Fibroblast of pulmonary artery (primary cell): ENCODE measurements at regions not wholly inside any gene's neighbourhood (a gene's known extent, or its start where the extent isn't known, plus 50 kb on each side); places are given as distances from the start of the nearest gene placed in this dataset.
A peak's percentile ranks its signal among the peaks of the same experiment; 100 is the strongest.

Experiments
- DNase-seq: peaks from one replicate; pipeline ENCODE4 v3.0.0-alpha.2; 2010; ENCODE audit warnings: low read depth
- H3K4me3 ChIP-seq: replicated peaks from 2 replicates; pipeline ENCODE4 v1.5.1; 2011; ENCODE audit warnings: low read depth, mild to moderate bottlenecking, control low read depth, low read length, moderate library complexity
- CTCF ChIP-seq: IDR thresholded peaks from 2 replicates; pipeline ENCODE4 v1.5.1; 2011; ENCODE audit warnings: mild to moderate bottlenecking, control low read depth, low read length, inconsistent platforms; ENCODE audit errors: missing control alignments

GRCh38 chr14:64639340-64639821 is 64.8 kb upstream of the PLEKHG3 start:
- TF ChIP-seq CTCF: no peak
- H3K4me3 ChIP-seq: no peak overlapping the region
- no peak for DNase-seq

DNA sequence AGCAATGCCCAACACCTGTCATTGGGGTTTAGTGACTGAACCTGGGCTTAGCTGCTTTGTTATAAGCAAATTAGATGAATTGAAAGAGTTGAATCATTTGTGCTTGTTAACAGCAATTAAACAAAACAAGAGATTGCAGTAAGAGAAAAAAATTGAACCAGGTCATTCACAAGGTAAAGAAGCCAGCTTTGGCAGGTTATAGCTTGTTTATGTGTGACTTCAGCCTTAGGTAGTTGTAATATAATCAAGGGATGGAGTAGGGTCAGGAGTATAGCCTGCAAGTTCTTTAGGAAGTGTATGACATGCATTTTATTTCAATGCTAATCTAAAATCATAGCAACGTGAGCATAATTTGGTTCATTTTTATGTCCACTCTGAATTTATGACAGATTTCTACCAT is 63.4 kb upstream of the PLEKHG3 start:
- DNase-seq: no peak
- no peak for TF ChIP-seq CTCF
- no peak overlapping the region for H3K4me3 ChIP-seq

GRCh38 chr14:64641760-64642159 is 62.5 kb upstream of the PLEKHG3 start:
- DNase-seq: no peak
- no peak for TF ChIP-seq CTCF
- H3K4me3 ChIP-seq: no peak overlapping the region

- DNase-seq: no peak
- TF ChIP-seq CTCF: no peak
- no peak overlapping the region for H3K4me3 ChIP-seq
Observed at GRCh38 chr14:64643709-64644108, 60.5 kb upstream of the PLEKHG3 start.

GRCh38 chr14:64644629-64645028 is 59.6 kb upstream of the PLEKHG3 start:
- TF ChIP-seq CTCF: no peak
- no peak overlapping the region for H3K4me3 ChIP-seq
- no peak for DNase-seq

DNA sequence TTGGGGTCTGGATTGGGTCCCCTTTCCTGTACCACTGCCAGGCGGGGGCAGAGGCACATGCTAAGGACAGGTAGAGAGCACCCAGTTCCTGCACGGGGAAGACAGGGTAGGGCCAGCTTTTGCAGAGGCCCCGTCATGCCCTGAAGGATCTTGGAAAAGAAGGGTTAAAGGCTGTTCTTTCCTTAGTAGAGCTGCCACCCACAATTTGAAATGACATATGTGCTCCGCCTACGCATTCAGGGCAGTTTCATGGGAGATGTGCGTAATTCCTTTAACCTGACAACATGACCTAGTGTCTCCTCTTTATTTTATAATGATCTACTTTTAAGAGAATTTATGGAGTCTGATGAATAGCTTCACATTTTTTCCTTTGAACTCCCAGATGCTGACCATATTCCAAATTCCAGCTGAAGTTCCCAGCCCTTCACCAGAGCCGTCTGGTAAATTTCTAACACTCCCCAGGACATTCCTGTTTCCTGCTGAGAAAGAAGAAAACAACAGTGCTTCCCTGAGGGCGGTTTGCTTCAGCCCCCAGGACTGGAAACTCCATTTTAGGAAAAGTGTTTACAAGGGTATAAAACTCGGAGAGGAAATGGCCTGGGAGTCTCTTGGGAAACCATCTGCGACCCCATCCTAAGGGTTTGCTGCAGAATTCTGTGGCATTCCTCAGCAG is 58.9 kb upstream of the PLEKHG3 start:
- peak; percentile 92 for DNase-seq
- H3K4me3 ChIP-seq: no peak overlapping the region
- no peak for TF ChIP-seq CTCF

GRCh38 chr14:64646103-64646502 is 58.1 kb upstream of the PLEKHG3 start:
- H3K4me3 ChIP-seq: no peak overlapping the region
- DNase-seq: peak; percentile 81
- TF ChIP-seq CTCF: no peak
